Erythroblast (primary cell): ENCODE measurements at regions not wholly inside any gene's neighbourhood (a gene's known extent, or its start where the extent isn't known, plus 50 kb on each side); places are given as distances from the start of the nearest gene placed in this dataset.
"Not testable (repeated sequence)": the region's sequence is repeated elsewhere in the genome, so short reads cannot be mapped to it uniquely, and the experiment has no call there.

Experiments
- DNase-seq, 2 experiments: peaks; one replicate each; lab custom pipeline; 2025; lab: John Stamatoyannopoulos, UW
- GATA1 ChIP-seq: IDR thresholded peaks from 2 replicates; pipeline ENCODE4 v1.6.1; 2011; ENCODE audit warnings: low read depth, mild to moderate bottlenecking, control low read depth, low read length, moderate library complexity
- POLR2A ChIP-seq: IDR thresholded peaks from 2 replicates; pipeline ENCODE4 v1.6.1; 2011; ENCODE audit warnings: mild to moderate bottlenecking, low read length

- no peak for DNase-seq
- no peak for TF ChIP-seq GATA1
- no peak for TF ChIP-seq POLR2A
These were observed 293.5 kb downstream of the ZNF674 start for GRCh38 chrX:46251755-46252154.

DNA sequence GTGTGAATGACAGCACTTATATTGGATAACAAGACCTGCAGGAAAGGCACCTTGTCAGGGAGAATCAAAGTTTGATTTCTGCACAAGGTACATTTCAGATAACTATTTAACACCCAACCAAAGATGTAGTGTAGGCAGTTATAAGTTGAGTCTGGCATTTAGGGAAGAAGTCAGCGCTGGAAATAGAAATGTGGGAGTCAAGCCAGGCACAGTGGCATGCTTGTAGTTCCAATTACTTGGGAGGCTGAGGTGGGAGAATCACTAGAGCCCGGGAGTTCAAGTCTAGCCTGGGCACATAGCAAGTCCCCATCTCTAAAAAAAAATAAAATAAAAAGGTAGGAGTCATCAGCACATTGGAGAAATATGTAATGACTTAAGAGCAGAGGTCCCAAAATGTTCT is 295.1 kb downstream of the ZNF674 start:
- TF ChIP-seq POLR2A, result no peak
- DNase-seq, result no peak

DNA sequence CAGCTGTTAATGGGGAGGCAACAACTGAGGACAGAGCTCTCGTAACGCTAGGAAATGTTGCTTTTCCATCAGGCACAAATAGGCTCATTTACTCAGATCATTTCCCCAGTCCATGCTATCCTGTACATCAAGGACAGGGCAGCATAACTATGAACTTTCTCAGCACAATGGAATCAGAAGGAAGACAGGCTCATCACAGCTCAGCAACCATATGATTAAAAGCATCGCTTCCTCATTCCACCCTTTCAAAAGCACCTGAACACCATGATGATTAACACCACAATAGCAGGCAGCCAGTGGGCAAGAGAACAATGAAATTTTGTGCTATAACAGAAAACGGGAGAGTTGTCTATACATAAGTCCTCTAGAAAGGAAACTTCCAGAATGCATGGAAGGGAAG is 297.8 kb downstream of the ZNF674 start:
- DNase-seq, result no peak
- no peak for TF ChIP-seq GATA1
- TF ChIP-seq POLR2A, result no peak

- DNase-seq, result no peak
- TF ChIP-seq POLR2A, result no peak
- no peak for TF ChIP-seq GATA1
These were observed 300.8 kb downstream of the ZNF674 start for GRCh38 chrX:46244451-46244850.

DNA sequence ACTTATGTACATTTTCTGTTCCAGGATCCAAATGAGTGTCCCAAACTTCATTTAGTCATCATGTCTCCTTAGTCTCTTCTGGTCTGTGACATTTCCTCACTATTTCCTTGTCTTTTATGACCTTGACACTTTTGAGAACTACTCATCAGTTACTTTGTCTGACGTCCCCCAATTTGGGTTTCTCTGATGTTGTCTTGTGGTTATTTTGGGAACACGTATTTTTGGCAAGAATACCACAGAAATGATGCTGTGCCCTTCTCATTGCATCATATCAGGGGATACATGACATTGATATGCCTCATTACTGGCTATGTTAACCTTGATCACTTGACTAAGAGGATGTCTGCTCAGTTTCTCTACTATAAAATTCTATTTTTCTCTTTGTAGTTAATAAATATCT is 308.8 kb downstream of the ZNF674 start:
- TF ChIP-seq GATA1 (no peak), POLR2A (no peak)
- DNase-seq, result no peak

- DNase-seq, result no peak
- TF ChIP-seq GATA1 (no peak), POLR2A (no peak)
These were observed 309.4 kb downstream of the ZNF674 start for GRCh38 chrX:46235778-46236177.

DNA sequence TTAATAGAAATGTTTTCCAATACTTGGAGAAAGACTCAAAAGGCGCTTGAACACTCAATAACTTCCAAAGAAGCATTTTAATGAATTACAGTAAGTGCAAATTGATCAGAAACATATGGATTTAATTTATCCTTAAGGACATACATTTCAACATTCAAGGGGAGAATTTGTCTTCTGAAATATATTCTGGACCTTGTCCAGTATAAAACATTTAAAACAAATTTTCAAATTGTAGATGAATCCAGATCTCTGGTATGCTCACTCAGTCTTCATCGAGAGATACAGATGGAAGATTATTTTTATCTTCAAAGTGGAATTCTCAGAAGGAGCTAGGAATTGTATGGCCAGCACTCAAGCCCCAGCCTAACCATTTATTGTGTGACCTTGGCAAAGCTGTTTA is 310.4 kb downstream of the ZNF674 start:
- no peak for DNase-seq
- TF ChIP-seq POLR2A (no peak), GATA1 (no peak)

DNA sequence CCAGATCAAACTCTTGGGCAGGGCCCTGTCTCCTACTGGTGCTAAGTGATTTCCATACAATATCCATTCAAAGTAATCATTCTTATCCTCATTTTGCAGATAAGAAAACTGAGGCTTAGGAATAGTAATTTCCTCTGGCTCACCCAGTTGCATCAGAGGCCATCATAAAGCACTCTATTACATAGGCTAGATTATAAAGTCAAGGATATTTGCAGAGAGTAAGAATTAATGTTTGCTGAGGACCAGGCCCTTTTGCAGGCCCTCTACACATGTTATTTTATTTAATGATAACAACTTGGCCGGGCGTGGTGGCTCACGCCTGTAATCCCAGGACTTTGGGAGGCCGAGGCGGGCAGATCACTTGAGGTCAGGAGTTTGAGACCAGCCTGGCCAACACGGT is 316.8 kb downstream of the ZNF674 start:
- TF ChIP-seq POLR2A (no peak), GATA1 (no peak)
- DNase-seq, result no peak

GRCh38 chrX:46226422-46226821 is 318.8 kb downstream of the ZNF674 start:
- DNase-seq, result no peak
- TF ChIP-seq POLR2A (no peak), GATA1 (no peak)

- DNase-seq, result not testable (repeated sequence)
These were observed 321.7 kb downstream of the ZNF674 start for GRCh38 chrX:46223499-46223898.

GRCh38 chrX:46220822-46221221 is 324.4 kb downstream of the ZNF674 start:
- DNase-seq, result no peak
- no peak for TF ChIP-seq POLR2A
- TF ChIP-seq GATA1, result no peak

- no peak for DNase-seq
- no peak for TF ChIP-seq GATA1
- no peak for TF ChIP-seq POLR2A
These were observed 326.8 kb downstream of the ZNF674 start for GRCh38 chrX:46218373-46218772.

DNA sequence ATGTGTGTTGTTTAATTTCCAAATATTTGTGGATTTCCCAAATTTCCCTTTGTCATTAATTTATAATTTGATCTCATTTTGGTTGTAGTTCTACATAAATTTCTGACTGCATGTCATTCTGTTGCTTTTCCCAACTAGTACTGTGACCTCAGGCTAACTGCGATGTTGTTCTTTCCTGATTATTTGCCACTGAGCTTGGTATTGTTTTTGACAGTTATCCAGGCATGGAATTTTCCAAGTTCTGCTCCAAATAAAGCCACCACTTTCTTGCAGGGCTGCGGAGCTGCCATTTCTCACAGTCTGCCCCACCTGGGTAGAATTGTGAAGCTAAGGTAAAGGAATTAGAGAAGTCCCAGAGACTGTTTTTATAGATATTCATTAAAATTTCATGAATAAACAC is 328.8 kb downstream of the ZNF674 start:
- TF ChIP-seq POLR2A (no peak), GATA1 (no peak)
- no peak for DNase-seq

DNA sequence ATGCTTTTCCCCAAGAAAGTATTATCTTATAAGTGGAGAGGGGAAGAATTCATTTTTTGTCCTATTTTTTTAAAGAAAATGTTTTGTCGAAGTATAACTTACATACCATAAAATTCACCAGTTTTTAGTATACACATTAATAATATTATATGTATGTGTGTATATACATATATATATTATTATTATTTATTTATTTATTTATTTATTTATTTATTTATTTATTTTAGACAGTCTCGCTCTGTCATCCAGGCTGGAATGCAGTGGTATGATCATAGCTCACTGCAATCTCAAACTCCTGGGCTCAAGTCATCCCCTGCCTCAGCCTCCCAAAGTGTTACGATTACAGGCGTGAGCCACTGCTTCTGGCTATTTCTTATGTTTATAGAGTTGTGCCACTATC is 334.1 kb downstream of the ZNF674 start:
- DNase-seq, result no peak
- no peak for TF ChIP-seq POLR2A
- TF ChIP-seq GATA1, result no peak

DNA sequence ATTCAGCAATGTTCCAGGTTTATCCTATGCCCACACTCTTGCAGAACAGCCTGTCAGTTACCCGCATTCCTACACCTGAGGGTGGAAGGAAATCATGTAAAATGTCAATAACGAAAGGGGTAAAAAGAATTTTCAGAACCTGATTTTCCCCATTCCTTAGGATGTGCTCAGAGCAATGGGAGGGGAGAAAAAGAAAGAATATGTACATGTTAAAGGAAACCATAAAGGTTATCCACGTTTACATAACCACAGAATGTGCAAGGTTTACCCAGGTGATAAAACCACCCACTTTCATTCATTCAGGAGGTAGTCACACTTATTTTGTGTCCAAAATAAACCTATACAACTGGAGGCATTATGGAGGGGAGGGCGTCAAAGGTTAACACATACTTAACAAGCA is 335.5 kb downstream of the ZNF674 start:
- TF ChIP-seq POLR2A (no peak), GATA1 (no peak)
- no peak for DNase-seq

DNA sequence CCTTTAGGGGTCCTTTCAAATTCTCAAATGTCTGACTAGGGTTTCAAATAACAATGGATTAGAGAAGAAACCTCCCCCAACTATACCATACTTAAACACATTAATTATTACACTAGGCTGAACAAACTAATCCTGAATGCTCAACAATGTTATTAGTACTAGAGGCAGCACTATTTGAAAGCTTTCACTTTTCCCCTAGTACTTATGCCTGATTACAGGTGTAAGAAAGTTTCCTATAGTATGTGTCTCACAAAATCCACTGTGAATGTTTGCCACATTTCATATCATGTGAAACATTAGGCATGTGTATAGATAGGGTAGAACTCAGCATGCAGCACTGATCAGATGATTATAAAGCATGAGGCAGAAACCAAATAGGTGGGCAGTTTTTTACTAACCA is 336.2 kb downstream of the ZNF674 start:
- TF ChIP-seq POLR2A, result no peak
- no peak for TF ChIP-seq GATA1
- no peak for DNase-seq
